ENCODE measurements at regions not wholly inside any gene's neighbourhood (a gene's known extent, or its start where the extent isn't known, plus 50 kb on each side); places are given as distances from the start of the nearest gene placed in this dataset.

GRCh38 chrX:122439831-122440230, 744.2 kb upstream of the GRIA3 start:
- DNase-seq = no peak

GRCh38 chrX:122440832-122441231, 743.2 kb upstream of the GRIA3 start:
- DNase-seq = no peak

- no peak for DNase-seq
These were observed 742.6 kb upstream of the GRIA3 start for GRCh38 chrX:122441451-122441850.

- DNase-seq = no peak
These were observed 738.6 kb upstream of the GRIA3 start for GRCh38 chrX:122445466-122445865.

GRCh38 chrX:122464341-122464740, 719.7 kb upstream of the GRIA3 start:
- DNase-seq = no peak

- DNase-seq = no peak
These were observed 708.8 kb upstream of the GRIA3 start for GRCh38 chrX:122475306-122475705.

- no peak for DNase-seq
These were observed 683.5 kb upstream of the GRIA3 start for GRCh38 chrX:122500556-122500955.

GRCh38 chrX:122501652-122502051, 682.4 kb upstream of the GRIA3 start:
- DNase-seq = no peak

GRCh38 chrX:122504026-122504425, 680.1 kb upstream of the GRIA3 start:
- DNase-seq = peak; percentile 16

- DNase-seq = no peak
These were observed 671.5 kb upstream of the GRIA3 start for GRCh38 chrX:122512561-122513072.

GRCh38 chrX:122517786-122518185, 666.3 kb upstream of the GRIA3 start:
- no peak for DNase-seq

- no peak for DNase-seq
These were observed 638.3 kb upstream of the GRIA3 start for GRCh38 chrX:122545778-122546177.

GRCh38 chrX:122546269-122546668, 637.8 kb upstream of the GRIA3 start:
- DNase-seq = no peak

- no peak for DNase-seq
These were observed 631.7 kb upstream of the GRIA3 start for GRCh38 chrX:122552286-122552800.

- DNase-seq = no peak
These were observed 628.2 kb upstream of the GRIA3 start for GRCh38 chrX:122555925-122556324.

- no peak for DNase-seq
These were observed 618.1 kb upstream of the GRIA3 start for GRCh38 chrX:122565952-122566351.

- DNase-seq = no peak
These were observed 617.7 kb upstream of the GRIA3 start for GRCh38 chrX:122566401-122566800.

GRCh38 chrX:122567911-122568310, 616.2 kb upstream of the GRIA3 start:
- no peak for DNase-seq

- DNase-seq = no peak
These were observed 611.6 kb upstream of the GRIA3 start for GRCh38 chrX:122572461-122572860.

GRCh38 chrX:122579036-122579435, 605.0 kb upstream of the GRIA3 start:
- no peak for DNase-seq

- no peak for DNase-seq
These were observed 604.6 kb upstream of the GRIA3 start for GRCh38 chrX:122579526-122579925.

GRCh38 chrX:122582280-122582974, 601.7 kb upstream of the GRIA3 start:
- no peak for DNase-seq

GRCh38 chrX:122582975-122583305, 601.1 kb upstream of the GRIA3 start:
- DNase-seq = no peak

- no peak for DNase-seq
These were observed 600.5 kb upstream of the GRIA3 start for GRCh38 chrX:122583551-122583950.

- no peak for DNase-seq
These were observed 599.1 kb upstream of the GRIA3 start for GRCh38 chrX:122584981-122585380.
